Adipocyte (in vitro differentiated cells): ENCODE measurements at regions not wholly inside any gene's neighbourhood (a gene's known extent, or its start where the extent isn't known, plus 50 kb on each side); places are given as distances from the start of the nearest gene placed in this dataset.

Experiments
- DNase-seq: peaks from one replicate; pipeline ENCODE4 v3.0.0-alpha.2; 2015; ENCODE audit warnings: low read depth
- H3K27me3 ChIP-seq: replicated peaks from 2 replicates; pipeline ENCODE4 v1.7.0; 2013; ENCODE audit warnings: mild to moderate bottlenecking, low read length, moderate library complexity; ENCODE audit not compliant: control insufficient read depth, insufficient read depth
- H3K36me3 ChIP-seq: 2 replicates; pipeline ENCODE4 v1.7.0; 2013; ENCODE audit warnings: low read length, mild to moderate bottlenecking, moderate library complexity; ENCODE audit not compliant: control insufficient read depth, insufficient read depth, severe bottlenecking
- H3K4me1 ChIP-seq: 2 replicates; pipeline ENCODE4 v1.7.0; 2013; ENCODE audit warnings: mild to moderate bottlenecking, low read length, moderate library complexity; ENCODE audit not compliant: control insufficient read depth, insufficient read depth
- H3K4me3 ChIP-seq: 2 replicates; pipeline ENCODE4 v1.7.0; 2013; ENCODE audit warnings: mild to moderate bottlenecking, low read length, moderate library complexity
- H3K9ac ChIP-seq: 2 replicates; pipeline ENCODE4 v1.7.0; 2013; ENCODE audit warnings: mild to moderate bottlenecking, low read length, moderate library complexity
- H3K9me3 ChIP-seq: 2 replicates; pipeline ENCODE4 v1.7.0; 2013; ENCODE audit warnings: mild to moderate bottlenecking, low read length, moderate library complexity; ENCODE audit not compliant: control insufficient read depth

GRCh38 chr4:96598465-96598864 lies 758.6 kb downstream of the PDHA2 start:
- Histone ChIP-seq H3K27me3 (no peaks in the 10 kb centered on the region), H3K4me1 (no peaks in the 10 kb centered on the region), H3K36me3 (no peaks in the 10 kb centered on the region), H3K9me3 (no peaks in the 10 kb centered on the region), H3K9ac (no peak overlapping the region), H3K4me3 (no peak overlapping the region)
- no peak for DNase-seq

- DNase-seq: no peak
- Histone ChIP-seq H3K4me1 (no peaks in the 10 kb centered on the region), H3K27me3 (no peaks in the 10 kb centered on the region), H3K9me3 (no peaks in the 10 kb centered on the region), H3K4me3 (no peak overlapping the region), H3K36me3 (no peaks in the 10 kb centered on the region), H3K9ac (no peak overlapping the region)
Observed at GRCh38 chr4:96599752-96600151, 759.9 kb downstream of the PDHA2 start.

GRCh38 chr4:96602661-96603060 lies 762.8 kb downstream of the PDHA2 start:
- Histone ChIP-seq H3K4me1 (no peaks in the 10 kb centered on the region), H3K36me3 (no peaks in the 10 kb centered on the region), H3K9me3 (no peaks in the 10 kb centered on the region), H3K9ac (no peak overlapping the region), H3K27me3 (no peaks in the 10 kb centered on the region), H3K4me3 (no peak overlapping the region)
- no peak for DNase-seq

- H3K36me3 ChIP-seq: no peaks in the 10 kb centered on the region
- H3K9ac ChIP-seq: no peak overlapping the region
- H3K4me1 ChIP-seq: no peaks in the 10 kb centered on the region
- no peaks in the 10 kb centered on the region for H3K27me3 ChIP-seq
- H3K9me3 ChIP-seq: no peaks in the 10 kb centered on the region
- no peak for DNase-seq
- H3K4me3 ChIP-seq: no peak overlapping the region
Observed at GRCh38 chr4:96603641-96604040, 763.7 kb downstream of the PDHA2 start.

GRCh38 chr4:96606451-96606850 lies 766.6 kb downstream of the PDHA2 start:
- DNase-seq: no peak
- H3K36me3 ChIP-seq: no peaks in the 10 kb centered on the region
- H3K4me1 ChIP-seq: no peaks in the 10 kb centered on the region
- H3K4me3 ChIP-seq: no peak overlapping the region
- H3K9ac ChIP-seq: no peak overlapping the region
- no peaks in the 10 kb centered on the region for H3K27me3 ChIP-seq
- H3K9me3 ChIP-seq: no peaks in the 10 kb centered on the region

- Histone ChIP-seq H3K9me3 (no peaks in the 10 kb centered on the region), H3K4me3 (no peak overlapping the region)
- no peak for DNase-seq
Observed at GRCh38 chr4:96626023-96626422, 786.1 kb downstream of the PDHA2 start.

GRCh38 chr4:96630839-96631238 lies 790.9 kb downstream of the PDHA2 start:
- H3K27me3 ChIP-seq: no peaks in the 10 kb centered on the region
- no peak overlapping the region for H3K9ac ChIP-seq
- no peaks in the 10 kb centered on the region for H3K36me3 ChIP-seq
- H3K4me3 ChIP-seq: no peak overlapping the region
- DNase-seq: no peak
- no peaks in the 10 kb centered on the region for H3K9me3 ChIP-seq
- no peaks in the 10 kb centered on the region for H3K4me1 ChIP-seq

More at GRCh38 chr4:96626023-96626422, 786.1 kb downstream of the PDHA2 start:
- Histone ChIP-seq H3K4me1 (no peaks in the 10 kb centered on the region), H3K9ac (no peak overlapping the region), H3K36me3 (no peaks in the 10 kb centered on the region), H3K27me3 (no peaks in the 10 kb centered on the region)

GRCh38 chr4:96637971-96638412 lies 798.1 kb downstream of the PDHA2 start:
- no peaks in the 10 kb centered on the region for H3K27me3 ChIP-seq
- no peak for DNase-seq
- no peaks in the 10 kb centered on the region for H3K9me3 ChIP-seq
- H3K9ac ChIP-seq: no peak overlapping the region
- H3K4me1 ChIP-seq: no peaks in the 10 kb centered on the region
- no peaks in the 10 kb centered on the region for H3K36me3 ChIP-seq
- H3K4me3 ChIP-seq: no peak overlapping the region

GRCh38 chr4:96639932-96640331 lies 800.0 kb downstream of the PDHA2 start:
- H3K4me1 ChIP-seq: no peaks in the 10 kb centered on the region
- DNase-seq: no peak
- no peak overlapping the region for H3K4me3 ChIP-seq
- H3K9me3 ChIP-seq: no peaks in the 10 kb centered on the region
- no peaks in the 10 kb centered on the region for H3K36me3 ChIP-seq
- H3K27me3 ChIP-seq: no peaks in the 10 kb centered on the region
- H3K9ac ChIP-seq: no peak overlapping the region

GRCh38 chr4:96642490-96642889 lies 802.6 kb downstream of the PDHA2 start:
- Histone ChIP-seq H3K9ac (no peak overlapping the region), H3K4me1 (no peaks in the 10 kb centered on the region), H3K36me3 (no peaks in the 10 kb centered on the region), H3K4me3 (no peak overlapping the region), H3K27me3 (no peaks in the 10 kb centered on the region), H3K9me3 (no peaks in the 10 kb centered on the region)
- DNase-seq: no peak

- H3K9me3 ChIP-seq: no peaks in the 10 kb centered on the region
- no peak overlapping the region for H3K9ac ChIP-seq
- no peaks in the 10 kb centered on the region for H3K36me3 ChIP-seq
- no peak for DNase-seq
- H3K4me3 ChIP-seq: no peak overlapping the region
- no peaks in the 10 kb centered on the region for H3K27me3 ChIP-seq
- H3K4me1 ChIP-seq: no peaks in the 10 kb centered on the region
Observed at GRCh38 chr4:96646146-96646545, 806.3 kb downstream of the PDHA2 start.

- Histone ChIP-seq H3K27me3 (no peaks in the 10 kb centered on the region), H3K9ac (no peak overlapping the region), H3K4me3 (no peak overlapping the region), H3K36me3 (no peaks in the 10 kb centered on the region), H3K9me3 (no peaks in the 10 kb centered on the region), H3K4me1 (no peaks in the 10 kb centered on the region)
- DNase-seq: no peak
Observed at GRCh38 chr4:96649536-96649935, 809.6 kb downstream of the PDHA2 start.
